GM19035 (cell line): ENCODE measurements at regions not wholly inside any gene's neighbourhood (a gene's known extent, or its start where the extent isn't known, plus 50 kb on each side); places are given as distances from the start of the nearest gene placed in this dataset.
"Not testable (repeated sequence)": the region's sequence is repeated elsewhere in the genome, so short reads cannot be mapped to it uniquely, and the experiment has no call there.

Source experiments
- ATAC-seq: cut with Tn5 transposase; IDR thresholded peaks from one replicate; pipeline ENCODE4 v1.9.1; 2021; ENCODE audit not compliant: unreplicated experiment

DNA sequence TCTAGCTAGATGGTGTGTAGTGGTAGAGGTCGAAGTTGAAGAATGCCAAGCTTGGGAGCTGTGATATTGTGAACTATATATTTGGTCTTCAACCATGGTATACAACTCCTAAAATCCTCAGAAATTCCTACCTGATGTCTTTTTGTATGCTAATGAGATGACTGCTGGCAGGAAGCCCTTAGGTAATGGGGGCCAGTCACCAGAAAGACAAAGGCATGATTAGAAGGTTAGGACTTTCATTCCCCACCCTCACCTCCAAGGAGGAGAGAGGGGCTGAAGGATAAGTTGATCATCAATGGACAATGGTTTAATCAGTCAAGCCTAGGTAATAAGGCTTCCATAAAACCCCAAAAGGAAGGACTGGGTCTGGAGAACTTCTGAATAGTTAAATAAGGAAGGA lies 285.7 kb upstream of the POU5F2 start:
- ATAC-seq = no peak

DNA sequence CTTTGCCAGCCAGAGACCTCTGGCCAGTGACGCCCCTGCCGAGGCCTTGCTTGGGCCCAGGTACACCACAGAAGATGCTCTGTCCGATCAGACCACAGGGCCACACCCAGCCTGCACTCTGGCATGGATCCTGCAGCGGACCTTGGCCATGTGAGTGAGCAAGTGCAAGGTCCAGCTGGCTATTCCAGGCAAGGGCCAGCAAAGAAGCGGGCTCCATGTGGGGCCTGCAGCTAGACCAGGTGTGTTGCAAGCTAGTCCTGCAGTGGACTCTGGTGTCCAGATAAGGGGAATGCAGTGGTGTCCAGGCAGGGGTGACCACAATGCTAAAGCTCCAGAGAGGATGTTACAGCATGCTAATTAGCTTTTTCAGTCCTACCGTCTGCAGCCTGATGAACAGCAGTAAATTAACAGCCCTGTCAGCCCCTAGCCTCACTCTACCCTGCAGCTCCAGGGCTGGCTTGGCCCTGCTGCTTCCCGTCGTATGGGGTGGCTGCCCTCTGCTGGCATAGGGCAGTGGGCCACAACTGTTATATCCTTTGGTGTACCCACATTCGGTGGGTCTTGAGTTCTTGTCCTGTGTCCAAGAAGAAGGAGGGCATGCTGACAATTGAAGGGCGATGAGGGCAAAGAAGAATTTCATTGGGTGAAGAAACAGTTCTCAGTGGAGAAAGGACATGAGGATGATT lies 284.5 kb upstream of the POU5F2 start:
- no peak for ATAC-seq

DNA sequence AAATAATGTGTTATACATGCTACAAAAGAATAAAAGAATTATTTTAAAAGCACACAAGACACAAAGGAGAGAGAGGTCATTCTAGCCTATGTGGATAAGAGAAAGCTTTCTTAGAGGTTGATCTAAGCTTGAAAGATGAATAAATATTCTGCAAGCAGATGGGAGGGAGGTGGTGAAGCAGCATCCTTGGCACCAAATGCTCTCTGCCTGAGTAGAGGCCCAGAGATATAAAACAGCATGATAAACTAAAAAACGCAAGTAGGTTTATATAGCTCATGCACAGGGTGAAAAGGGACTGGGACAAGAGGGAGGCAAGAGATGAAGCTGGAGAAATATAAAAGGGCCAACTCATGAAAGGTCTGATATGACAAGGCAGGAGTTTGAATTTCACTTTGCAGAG lies 283.2 kb upstream of the POU5F2 start:
- ATAC-seq = no peak

DNA sequence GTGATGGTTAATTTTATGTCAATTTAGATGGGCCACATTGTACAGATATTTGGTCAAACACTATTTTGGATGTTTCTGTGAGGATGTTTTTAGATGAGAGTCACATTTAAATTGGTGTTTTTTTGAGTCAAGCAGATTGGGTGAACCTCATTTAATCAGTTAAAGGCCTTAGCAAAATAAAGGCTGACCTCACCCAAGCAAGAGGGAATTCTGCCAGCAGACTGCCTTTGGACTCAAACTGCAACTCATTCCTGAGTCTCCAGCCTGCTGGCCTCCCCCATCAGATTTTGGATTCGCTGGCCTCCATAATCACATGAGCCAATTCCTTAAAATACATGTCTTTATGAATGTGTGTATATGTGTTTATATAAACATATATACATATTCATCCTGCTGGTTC lies 282.7 kb upstream of the POU5F2 start:
- ATAC-seq = no peak

DNA sequence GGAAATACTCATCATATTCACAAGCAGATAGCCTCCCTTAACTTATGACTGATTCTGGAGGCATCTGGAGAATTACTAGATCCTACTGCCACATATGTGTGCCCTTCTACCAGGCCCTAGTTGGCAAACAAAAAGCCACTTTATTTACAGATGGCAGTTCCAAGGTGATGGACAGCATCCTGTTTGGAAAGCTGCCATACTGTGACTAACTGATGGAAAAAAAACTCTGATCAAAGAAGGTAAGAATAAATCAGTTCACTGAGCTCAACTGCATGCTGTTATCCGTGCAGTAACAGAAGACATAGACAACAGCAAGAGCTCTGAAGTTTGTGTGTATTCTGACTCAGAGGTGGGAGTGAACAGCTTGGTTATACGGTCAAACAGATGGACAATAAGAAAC lies 279.8 kb upstream of the POU5F2 start:
- no peak for ATAC-seq

DNA sequence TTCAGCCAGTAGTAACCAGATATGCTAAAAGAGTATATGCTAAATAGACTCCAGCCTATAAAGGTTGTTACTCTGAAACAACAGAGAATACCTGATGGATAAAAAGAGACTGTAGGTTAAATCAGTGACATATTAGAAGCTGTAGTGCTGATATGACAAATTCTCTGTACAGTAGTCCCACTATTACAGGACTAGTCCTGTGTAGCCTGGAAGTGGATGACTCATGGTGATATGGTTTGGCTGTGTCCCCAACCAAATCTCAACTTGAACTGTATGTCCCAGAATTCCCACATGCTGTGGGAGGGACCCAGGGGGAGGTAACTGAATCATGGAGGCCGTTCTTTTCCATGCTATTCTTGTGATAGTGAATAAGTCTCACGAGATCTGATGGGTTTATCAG lies 276.2 kb upstream of the POU5F2 start:
- ATAC-seq = no peak

DNA sequence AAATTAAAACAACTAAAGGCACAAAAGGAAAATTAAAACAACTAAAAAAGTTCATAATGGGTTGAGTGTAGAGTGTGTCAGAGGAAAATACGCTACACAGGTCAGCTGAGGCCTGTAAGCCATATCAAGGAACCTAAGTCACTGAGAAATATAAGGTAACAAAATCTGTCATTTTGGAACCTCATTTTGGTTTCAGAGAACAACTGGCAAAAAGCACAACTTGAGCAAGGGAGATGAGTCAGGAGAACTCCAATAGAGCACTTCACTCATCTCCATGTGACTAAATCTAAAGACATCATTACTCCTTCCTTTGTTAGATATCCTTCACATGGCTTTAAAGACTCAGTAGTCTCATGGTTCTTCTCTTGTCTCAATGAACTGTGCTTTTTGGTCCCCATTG lies 269.4 kb upstream of the POU5F2 start:
- ATAC-seq = no peak

DNA sequence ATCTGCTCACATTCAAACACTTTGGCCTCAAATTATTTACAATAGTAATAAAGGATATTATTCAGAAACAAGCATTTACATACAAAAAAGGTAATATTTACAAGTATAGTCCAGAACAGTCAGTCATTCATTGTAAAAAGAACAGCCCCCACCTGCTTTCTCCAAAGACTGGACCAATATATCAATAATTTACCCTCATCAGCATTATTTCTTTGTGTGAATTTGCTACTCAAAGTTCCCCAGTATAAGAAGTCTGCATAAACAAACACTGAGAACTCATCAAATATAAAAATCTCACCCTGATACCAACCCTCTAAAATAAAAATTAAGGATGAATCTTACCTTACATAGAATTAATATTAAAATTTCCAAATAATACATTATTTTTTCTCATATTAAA lies 267.8 kb upstream of the POU5F2 start:
- no peak for ATAC-seq

DNA sequence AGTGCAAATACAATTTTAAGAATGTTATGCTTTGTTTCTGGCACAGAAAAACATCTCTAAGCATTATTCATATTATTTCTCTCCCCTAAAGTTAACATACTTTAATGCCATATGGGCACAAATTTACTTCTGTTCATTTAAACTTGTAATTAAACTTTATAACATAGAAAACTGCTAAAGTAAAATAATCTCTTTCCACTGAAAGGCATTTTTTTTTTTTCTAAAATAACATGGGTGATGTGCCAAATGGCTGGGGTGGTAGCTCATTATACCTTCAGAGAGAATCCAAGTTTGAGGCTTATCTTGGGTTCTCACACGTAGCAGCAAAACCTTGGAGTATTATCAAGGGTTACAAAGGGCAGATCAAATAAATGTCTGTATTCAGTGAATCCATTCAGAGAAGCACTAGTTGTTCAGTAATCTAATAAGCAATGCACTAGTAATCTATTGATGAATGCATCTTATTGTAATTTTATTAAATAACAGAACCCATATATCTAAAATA lies 257.6 kb upstream of the POU5F2 start:
- no peak for ATAC-seq

DNA sequence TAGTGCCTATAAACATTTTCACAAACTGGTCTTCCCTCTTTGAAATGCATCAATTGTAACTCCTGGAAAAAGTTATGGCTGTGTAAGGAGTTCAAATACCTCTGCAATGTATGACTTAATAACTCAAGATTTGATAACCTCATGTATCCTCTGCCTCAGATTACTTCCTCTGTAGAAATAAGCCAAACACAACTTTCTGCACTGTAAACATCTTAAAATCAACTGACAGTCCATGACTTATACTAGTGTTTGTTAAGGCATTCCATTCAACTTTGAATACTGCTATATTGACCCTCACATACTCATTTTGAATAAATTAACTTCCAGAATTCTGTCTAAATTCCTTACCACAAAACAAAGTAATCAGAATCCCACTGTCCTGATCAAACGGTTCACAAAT lies 256.2 kb upstream of the POU5F2 start:
- no peak for ATAC-seq

DNA sequence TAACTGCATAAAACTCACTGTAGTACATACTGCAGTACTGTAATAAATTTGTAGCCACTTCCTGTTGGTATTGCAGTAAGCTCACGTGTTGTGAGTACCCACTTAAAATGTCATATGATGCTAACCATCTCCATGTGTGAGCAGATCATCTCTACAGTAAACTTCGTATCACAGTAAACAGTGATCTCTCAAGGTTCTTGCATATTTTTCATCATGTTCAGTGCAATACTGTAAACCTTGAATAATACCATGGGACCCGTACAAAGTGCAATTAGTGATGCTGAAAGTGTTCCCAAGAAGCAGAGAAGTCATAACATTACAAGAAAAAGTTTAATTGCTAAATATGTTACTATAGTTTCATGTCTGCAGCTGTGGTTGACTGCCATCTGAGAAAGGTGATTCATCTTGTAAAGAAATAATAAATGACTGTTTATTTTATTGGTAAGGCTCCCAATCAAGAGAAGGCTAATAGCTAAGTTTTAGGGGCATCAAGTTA lies 253.8 kb upstream of the POU5F2 start:
- peak; percentile 66 for ATAC-seq

DNA sequence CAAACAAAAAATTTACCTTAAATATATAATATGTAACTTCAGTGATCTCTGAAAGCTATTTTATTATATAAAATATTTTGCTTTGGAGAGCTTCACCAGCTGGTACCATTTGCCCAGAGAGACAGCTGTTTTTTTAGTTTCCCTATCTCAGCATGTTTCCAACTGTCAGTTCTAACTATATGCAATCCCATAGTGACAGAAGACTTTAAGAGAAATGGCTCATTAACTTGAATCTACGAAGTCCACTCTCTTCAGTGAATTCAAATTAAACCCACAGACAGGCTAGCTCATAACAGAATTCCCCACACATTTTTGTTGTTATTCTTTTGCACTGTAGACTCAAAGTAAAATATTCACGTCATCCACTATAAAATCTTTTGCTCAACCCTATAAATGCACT lies 251.8 kb upstream of the POU5F2 start:
- ATAC-seq = no peak

DNA sequence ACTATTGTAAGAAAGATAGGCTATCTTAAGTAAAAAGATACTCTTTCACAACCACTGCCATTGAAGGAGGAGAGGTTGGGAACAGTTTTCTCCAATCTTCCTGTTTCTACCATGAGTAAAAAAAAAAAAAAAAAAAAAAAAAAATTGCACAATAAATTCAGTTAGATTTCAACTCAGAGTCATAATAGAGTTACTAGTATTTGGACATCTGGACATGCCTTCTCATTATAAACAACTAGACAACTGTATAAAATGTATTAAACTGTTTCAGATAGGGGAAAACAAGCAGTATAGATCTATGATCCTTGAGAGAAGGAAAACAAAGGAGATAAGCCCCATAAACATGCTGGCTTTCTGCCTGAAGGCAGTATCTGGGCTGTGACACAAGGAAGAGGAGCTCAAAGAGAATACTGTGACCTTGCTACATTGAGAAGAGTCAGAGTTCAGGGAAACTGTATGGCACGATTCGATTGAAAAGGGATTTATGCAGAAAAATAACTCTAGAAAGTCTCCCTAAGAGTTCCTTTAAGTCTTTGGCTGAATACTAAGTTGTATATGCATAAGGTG lies 249.2 kb upstream of the POU5F2 start:
- ATAC-seq = no peak

DNA sequence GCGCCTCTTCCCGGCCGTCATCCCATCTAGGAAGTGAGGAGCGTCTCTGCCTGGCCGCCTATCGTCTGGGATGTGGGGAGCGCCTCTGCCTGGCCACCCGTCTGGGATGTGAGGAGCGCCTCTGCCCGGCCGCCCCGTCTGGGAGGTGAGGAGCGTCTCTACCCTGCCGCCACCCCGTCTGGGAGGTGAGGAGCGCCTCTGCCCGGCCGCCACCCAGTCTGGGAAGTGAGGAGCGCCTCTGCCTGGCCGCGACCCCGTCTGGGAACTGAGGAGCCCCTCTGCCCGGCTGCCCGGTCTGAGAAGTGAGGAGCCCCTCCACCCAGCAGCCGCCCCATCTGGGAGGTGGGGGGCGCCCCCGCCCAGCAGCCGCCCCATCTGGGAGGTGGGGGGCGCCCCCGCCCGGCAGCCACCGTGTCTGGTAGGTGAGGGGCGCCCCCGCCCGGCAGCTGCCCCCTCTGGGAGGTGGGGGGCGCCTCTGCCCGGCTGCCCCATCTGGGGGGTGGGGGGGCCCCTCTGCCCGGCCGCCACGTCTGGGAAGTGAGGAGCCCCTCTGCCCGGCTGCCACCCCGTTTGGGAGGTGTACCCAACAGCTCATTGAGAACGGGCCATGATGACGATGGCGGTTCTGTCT lies 244.7 kb upstream of the POU5F2 start:
- ATAC-seq = not testable (repeated sequence)

DNA sequence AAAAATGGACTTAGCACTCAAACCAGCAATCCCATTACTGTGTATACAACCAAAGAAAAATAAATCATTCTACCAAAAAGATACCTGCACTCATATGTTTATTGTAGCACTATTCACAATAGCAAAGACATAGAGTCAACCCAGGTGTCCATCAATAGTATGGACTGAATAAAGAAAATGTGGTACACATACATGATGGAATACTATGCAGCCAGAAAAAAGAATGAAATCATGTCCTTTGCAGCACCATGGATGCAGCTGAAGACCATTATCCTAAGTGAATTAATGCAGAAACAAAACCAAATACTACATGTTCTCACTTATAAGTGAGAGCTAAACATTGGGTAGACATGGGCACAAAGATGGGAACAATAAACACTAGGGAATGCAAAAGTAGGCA lies 236.8 kb upstream of the POU5F2 start:
- ATAC-seq = no peak

DNA sequence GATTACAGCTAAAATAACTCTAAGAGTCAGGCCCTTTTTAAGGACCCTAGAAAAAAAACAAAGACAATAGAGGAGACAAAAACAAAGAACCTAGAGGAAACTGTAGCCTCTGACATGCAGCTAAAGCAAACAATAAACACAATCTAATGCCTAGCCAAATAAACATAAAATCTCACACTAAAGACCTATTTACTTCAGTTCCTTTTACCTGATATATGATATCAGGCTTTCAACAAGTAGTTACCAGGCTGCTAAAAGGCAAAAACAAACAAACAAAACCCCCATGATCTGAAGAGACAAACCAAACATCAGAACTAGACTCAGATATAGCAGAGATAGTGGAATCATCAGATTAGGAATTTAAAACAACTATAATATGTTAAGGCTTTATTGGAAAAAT lies 226.5 kb upstream of the POU5F2 start:
- no peak for ATAC-seq

DNA sequence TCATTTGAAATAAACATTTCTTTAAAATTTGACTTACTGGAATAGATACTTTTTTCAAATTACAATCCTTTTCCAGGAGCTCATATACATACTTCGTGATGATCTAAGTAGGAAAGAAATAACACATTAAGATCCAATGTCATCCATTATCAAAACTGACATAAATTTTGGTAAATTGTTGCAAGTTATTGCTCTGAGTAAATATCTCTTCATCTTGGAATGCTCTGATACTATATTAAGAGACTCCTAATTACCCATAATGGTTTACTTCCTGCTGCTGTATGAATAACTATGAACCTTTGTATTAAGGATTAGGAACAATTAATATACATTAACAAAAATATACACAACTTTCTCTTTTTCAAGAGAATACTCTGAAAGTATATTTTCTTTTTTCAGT lies 223.0 kb upstream of the POU5F2 start:
- no peak for ATAC-seq

DNA sequence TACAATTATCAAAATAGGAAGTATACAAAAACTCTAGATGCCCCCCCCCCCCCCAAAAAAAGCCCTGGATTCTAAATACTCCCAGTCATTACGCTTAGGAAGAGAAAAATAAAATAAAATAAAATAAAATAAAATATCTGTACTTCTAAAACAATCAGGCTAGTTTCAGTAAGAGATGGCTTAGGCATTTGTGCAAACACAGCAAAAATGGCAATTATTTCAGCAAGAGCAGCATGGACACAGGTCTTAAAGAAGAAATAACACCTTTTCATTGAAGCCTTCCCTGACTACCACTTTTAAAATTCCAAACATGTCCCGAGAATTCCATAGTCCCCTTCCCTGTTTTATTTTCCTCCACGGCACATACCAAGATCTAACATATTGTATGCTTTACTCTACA lies 218.6 kb upstream of the POU5F2 start:
- no peak for ATAC-seq

DNA sequence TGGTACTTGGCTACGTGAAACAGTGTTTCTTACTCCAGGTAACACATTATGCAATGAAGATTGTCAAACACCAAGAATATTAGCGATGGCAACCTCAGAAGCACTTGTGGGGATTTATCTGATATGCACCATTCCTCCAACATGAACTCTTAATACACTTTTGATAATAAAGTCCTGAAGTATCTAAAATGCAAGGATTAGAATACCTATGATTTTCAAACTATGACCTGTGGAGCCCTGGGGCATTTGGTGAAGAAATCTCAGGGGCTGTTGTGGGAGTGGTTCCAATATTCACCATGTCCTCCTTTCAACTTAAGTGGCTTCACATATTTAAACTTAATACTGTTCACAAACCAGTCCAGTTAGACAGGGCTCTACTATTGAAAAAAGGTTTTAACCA lies 214.6 kb upstream of the POU5F2 start:
- ATAC-seq = no peak

DNA sequence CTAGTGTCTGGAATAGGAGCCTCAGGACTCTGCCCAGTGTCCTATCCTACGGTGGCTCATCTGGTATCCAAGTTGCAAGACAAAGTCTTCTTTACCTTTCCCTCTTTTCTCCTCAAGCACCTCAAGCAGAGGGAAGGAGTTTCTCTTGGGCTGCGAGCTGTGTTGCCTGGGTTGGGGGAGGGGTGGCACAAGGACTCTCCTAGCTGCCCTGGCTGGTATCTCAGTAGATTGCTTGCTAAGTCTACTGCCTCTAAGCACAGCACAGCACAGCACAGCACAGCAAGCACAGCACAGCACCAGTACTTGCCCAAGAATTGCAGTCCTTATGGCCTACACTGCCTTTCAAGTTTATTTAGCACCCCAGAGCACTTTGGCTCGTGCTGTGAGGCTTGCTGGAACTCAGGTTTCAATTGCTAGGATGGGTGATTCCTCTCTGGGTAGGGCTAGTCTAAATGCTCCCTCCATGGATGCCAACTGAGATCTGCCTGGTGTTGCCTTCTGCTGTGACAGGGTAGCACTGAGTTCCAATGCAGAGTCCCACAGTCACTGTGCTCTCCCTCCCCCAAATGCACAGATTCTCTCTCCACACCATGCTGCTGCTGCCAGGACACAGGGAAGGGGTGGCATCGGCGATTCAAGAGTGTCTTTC lies 213.1 kb upstream of the POU5F2 start:
- no peak for ATAC-seq

DNA sequence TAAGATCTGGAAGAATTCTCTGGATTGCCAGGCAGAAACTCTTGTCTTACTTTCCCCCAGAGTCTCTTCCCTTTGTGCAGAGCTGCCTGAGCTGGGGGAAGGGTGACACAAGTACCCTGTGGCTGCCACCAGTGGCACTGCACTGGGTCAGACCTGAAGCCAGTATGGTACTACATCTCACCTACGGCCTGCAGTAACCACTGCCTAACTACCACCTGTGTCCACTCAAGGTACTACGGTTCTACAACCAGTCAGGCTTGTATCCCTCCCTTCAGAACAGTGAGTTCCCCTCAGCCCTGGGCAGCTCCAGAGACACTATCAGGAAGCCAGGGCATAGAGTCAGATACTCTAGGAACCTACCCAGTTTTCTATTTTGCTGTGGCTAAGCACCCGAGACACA lies 212.0 kb upstream of the POU5F2 start:
- ATAC-seq = no peak

DNA sequence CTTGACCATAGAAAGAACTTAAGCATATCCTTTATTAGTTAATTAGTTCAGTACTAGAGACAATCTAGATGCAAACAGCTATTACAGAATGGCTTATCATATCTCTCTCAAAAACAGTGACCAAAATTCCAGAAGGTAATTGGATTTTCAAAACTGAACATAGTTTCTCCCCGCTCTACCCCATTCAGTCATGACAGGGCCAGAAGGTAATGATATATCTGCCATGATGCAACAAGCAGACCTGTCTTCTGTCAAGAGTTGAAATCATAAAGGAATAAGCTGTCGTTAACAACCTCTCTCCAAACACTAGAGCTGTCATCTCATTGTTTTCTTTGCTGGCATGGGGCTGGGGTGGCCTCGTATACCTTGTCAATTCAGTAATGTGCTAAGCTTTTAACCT lies 200.5 kb upstream of the POU5F2 start:
- no peak for ATAC-seq
